ENCODE measurements at regions not wholly inside any gene's neighbourhood (a gene's known extent, or its start where the extent isn't known, plus 50 kb on each side); places are given as distances from the start of the nearest gene placed in this dataset.

- H3K27me3 ChIP-seq (ENCODE audit: control insufficient read depth, insufficient read depth, low read length): no peaks in the 10 kb centered on the region
- no peak overlapping the region for H3K4me3 ChIP-seq (ENCODE audit: low read depth, low read length)
- no peak for DNase-seq (ENCODE audit: low read depth in 4 of 6, low spot score in 6 of 6)
- no CpG with 5 or more reads among the region's 1 CpG for WGBS (ENCODE audit: insufficient coverage)
- H3K4me1 ChIP-seq (ENCODE audit: control insufficient read depth, insufficient read depth, low read length): no peaks in the 10 kb centered on the region
- H3K36me3 ChIP-seq (ENCODE audit: control insufficient read depth, insufficient read depth, low read length): no peaks in the 10 kb centered on the region
- H3K9me3 ChIP-seq (ENCODE audit: control insufficient read depth, insufficient read depth, low read length): no peaks in the 10 kb centered on the region
- H3K27ac ChIP-seq (ENCODE audit: low read depth, low read length): no peak overlapping the region
Measured at GRCh38 chr9:119907056-119907455, 537.8 kb upstream of the BRINP1 start.

- Histone ChIP-seq H3K36me3 (ENCODE audit: control insufficient read depth, insufficient read depth, low read length) (no peaks in the 10 kb centered on the region), H3K9me3 (ENCODE audit: control insufficient read depth, insufficient read depth, low read length) (no peaks in the 10 kb centered on the region), H3K4me3 (ENCODE audit: low read depth, low read length) (no peak overlapping the region), H3K27ac (ENCODE audit: low read depth, low read length) (no peak overlapping the region), H3K27me3 (ENCODE audit: control insufficient read depth, insufficient read depth, low read length) (no peaks in the 10 kb centered on the region), H3K4me1 (ENCODE audit: control insufficient read depth, insufficient read depth, low read length) (no peaks in the 10 kb centered on the region)
- no CpG with 5 or more reads among the region's 1 CpG for WGBS (ENCODE audit: insufficient coverage)
- no peak for DNase-seq (ENCODE audit: low read depth in 4 of 6, low spot score in 6 of 6)
Measured at GRCh38 chr9:119905724-119906123, 536.5 kb upstream of the BRINP1 start.

- H3K4me1 ChIP-seq (ENCODE audit: control insufficient read depth, insufficient read depth, low read length): no peaks in the 10 kb centered on the region
- H3K27ac ChIP-seq (ENCODE audit: low read depth, low read length): no peak overlapping the region
- no peak for DNase-seq (ENCODE audit: low read depth in 4 of 6, low spot score in 6 of 6)
- no peaks in the 10 kb centered on the region for H3K9me3 ChIP-seq (ENCODE audit: control insufficient read depth, insufficient read depth, low read length)
- no peaks in the 10 kb centered on the region for H3K36me3 ChIP-seq (ENCODE audit: control insufficient read depth, insufficient read depth, low read length)
- 100% methylated on average over 2 of the region's 5 CpGs for WGBS (ENCODE audit: insufficient coverage)
- H3K4me3 ChIP-seq (ENCODE audit: low read depth, low read length): no peak overlapping the region
- no peaks in the 10 kb centered on the region for H3K27me3 ChIP-seq (ENCODE audit: control insufficient read depth, insufficient read depth, low read length)
Measured at GRCh38 chr9:119903851-119904250, 534.6 kb upstream of the BRINP1 start.

- Histone ChIP-seq H3K4me1 (ENCODE audit: control insufficient read depth, insufficient read depth, low read length) (no peaks in the 10 kb centered on the region), H3K27me3 (ENCODE audit: control insufficient read depth, insufficient read depth, low read length) (no peaks in the 10 kb centered on the region), H3K9me3 (ENCODE audit: control insufficient read depth, insufficient read depth, low read length) (no peaks in the 10 kb centered on the region), H3K36me3 (ENCODE audit: control insufficient read depth, insufficient read depth, low read length) (no peaks in the 10 kb centered on the region), H3K4me3 (ENCODE audit: low read depth, low read length) (no peak overlapping the region), H3K27ac (ENCODE audit: low read depth, low read length) (no peak overlapping the region)
- 61% methylated on average over 4 of the region's 4 CpGs for WGBS (ENCODE audit: insufficient coverage)
- no peak for DNase-seq (ENCODE audit: low read depth in 4 of 6, low spot score in 6 of 6)
Measured at GRCh38 chr9:119902611-119903010, 533.4 kb upstream of the BRINP1 start.

- no peaks in the 10 kb centered on the region for H3K36me3 ChIP-seq (ENCODE audit: control insufficient read depth, insufficient read depth, low read length)
- no peak for DNase-seq (ENCODE audit: low read depth in 4 of 6, low spot score in 6 of 6)
- no peaks in the 10 kb centered on the region for H3K4me1 ChIP-seq (ENCODE audit: control insufficient read depth, insufficient read depth, low read length)
- H3K9me3 ChIP-seq (ENCODE audit: control insufficient read depth, insufficient read depth, low read length): no peaks in the 10 kb centered on the region
- no peaks in the 10 kb centered on the region for H3K27me3 ChIP-seq (ENCODE audit: control insufficient read depth, insufficient read depth, low read length)
- H3K4me3 ChIP-seq (ENCODE audit: low read depth, low read length): no peak overlapping the region
- no peak overlapping the region for H3K27ac ChIP-seq (ENCODE audit: low read depth, low read length)
Measured at GRCh38 chr9:119898316-119898715, 529.1 kb upstream of the BRINP1 start.

- Histone ChIP-seq H3K4me1 (ENCODE audit: control insufficient read depth, insufficient read depth, low read length) (no peaks in the 10 kb centered on the region), H3K36me3 (ENCODE audit: control insufficient read depth, insufficient read depth, low read length) (no peaks in the 10 kb centered on the region), H3K9me3 (ENCODE audit: control insufficient read depth, insufficient read depth, low read length) (no peaks in the 10 kb centered on the region), H3K27me3 (ENCODE audit: control insufficient read depth, insufficient read depth, low read length) (no peaks in the 10 kb centered on the region), H3K4me3 (ENCODE audit: low read depth, low read length) (no peak overlapping the region), H3K27ac (ENCODE audit: low read depth, low read length) (no peak overlapping the region)
- no CpG with 5 or more reads among the region's 2 CpGs for WGBS (ENCODE audit: insufficient coverage)
- DNase-seq (ENCODE audit: low read depth in 4 of 6, low spot score in 6 of 6): no peak
Measured at GRCh38 chr9:119884438-119884837, 515.2 kb upstream of the BRINP1 start.

GRCh38 chr9:119881898-119882297 is 512.7 kb upstream of the BRINP1 start:
- Histone ChIP-seq H3K36me3 (ENCODE audit: control insufficient read depth, insufficient read depth, low read length) (no peaks in the 10 kb centered on the region), H3K9me3 (ENCODE audit: control insufficient read depth, insufficient read depth, low read length) (no peaks in the 10 kb centered on the region), H3K4me1 (ENCODE audit: control insufficient read depth, insufficient read depth, low read length) (no peaks in the 10 kb centered on the region), H3K27me3 (ENCODE audit: control insufficient read depth, insufficient read depth, low read length) (no peaks in the 10 kb centered on the region), H3K27ac (ENCODE audit: low read depth, low read length) (no peak overlapping the region), H3K4me3 (ENCODE audit: low read depth, low read length) (no peak overlapping the region)
- 14% methylated on average over 4 of the region's 6 CpGs for WGBS (ENCODE audit: insufficient coverage)
- peak in 4 of 6 donors; percentile 22 to 73 (median 49) for DNase-seq (ENCODE audit: low read depth in 4 of 6, low spot score in 6 of 6)

GRCh38 chr9:119880361-119880760 is 511.1 kb upstream of the BRINP1 start:
- Histone ChIP-seq H3K9me3 (ENCODE audit: control insufficient read depth, insufficient read depth, low read length) (no peaks in the 10 kb centered on the region), H3K27ac (ENCODE audit: low read depth, low read length) (no peak overlapping the region), H3K4me3 (ENCODE audit: low read depth, low read length) (no peak overlapping the region), H3K36me3 (ENCODE audit: control insufficient read depth, insufficient read depth, low read length) (no peaks in the 10 kb centered on the region), H3K27me3 (ENCODE audit: control insufficient read depth, insufficient read depth, low read length) (no peaks in the 10 kb centered on the region), H3K4me1 (ENCODE audit: control insufficient read depth, insufficient read depth, low read length) (no peaks in the 10 kb centered on the region)
- DNase-seq (ENCODE audit: low read depth in 4 of 6, low spot score in 6 of 6): peak in 1 of 6 donors; percentile 65
- no CpG with 5 or more reads among the region's 3 CpGs for WGBS (ENCODE audit: insufficient coverage)

GRCh38 chr9:119877306-119877705 is 508.1 kb upstream of the BRINP1 start:
- no peak overlapping the region for H3K27ac ChIP-seq (ENCODE audit: low read depth, low read length)
- no peak overlapping the region for H3K4me3 ChIP-seq (ENCODE audit: low read depth, low read length)
- H3K9me3 ChIP-seq (ENCODE audit: control insufficient read depth, insufficient read depth, low read length): no peaks in the 10 kb centered on the region
- 72% methylated on average over 4 of the region's 6 CpGs for WGBS (ENCODE audit: insufficient coverage)
- H3K27me3 ChIP-seq (ENCODE audit: control insufficient read depth, insufficient read depth, low read length): no peaks in the 10 kb centered on the region
- no peaks in the 10 kb centered on the region for H3K4me1 ChIP-seq (ENCODE audit: control insufficient read depth, insufficient read depth, low read length)
- H3K36me3 ChIP-seq (ENCODE audit: control insufficient read depth, insufficient read depth, low read length): no peaks in the 10 kb centered on the region
- DNase-seq (ENCODE audit: low read depth in 4 of 6, low spot score in 6 of 6): peak in 1 of 6 donors; percentile 76

- no peaks in the 10 kb centered on the region for H3K4me1 ChIP-seq (ENCODE audit: control insufficient read depth, insufficient read depth, low read length)
- H3K36me3 ChIP-seq (ENCODE audit: control insufficient read depth, insufficient read depth, low read length): no peaks in the 10 kb centered on the region
- DNase-seq (ENCODE audit: low read depth in 4 of 6, low spot score in 6 of 6): no peak
- H3K9me3 ChIP-seq (ENCODE audit: control insufficient read depth, insufficient read depth, low read length): no peaks in the 10 kb centered on the region
- WGBS (ENCODE audit: insufficient coverage): 86% methylated on average over 2 of the region's 3 CpGs
- no peaks in the 10 kb centered on the region for H3K27me3 ChIP-seq (ENCODE audit: control insufficient read depth, insufficient read depth, low read length)
- no peak overlapping the region for H3K4me3 ChIP-seq (ENCODE audit: low read depth, low read length)
- H3K27ac ChIP-seq (ENCODE audit: low read depth, low read length): no peak overlapping the region
Measured at GRCh38 chr9:119873877-119874276, 504.6 kb upstream of the BRINP1 start.

Data from spinal cord (tissue), 9 donors.